Transverse colon (tissue), 4 donors: ENCODE measurements at regions not wholly inside any gene's neighbourhood (a gene's known extent, or its start where the extent isn't known, plus 50 kb on each side); places are given as distances from the start of the nearest gene placed in this dataset.

Experiments
- DNase-seq: peaks from one replicate; pipeline ENCODE4 v3.0.0-alpha.2; 2019
- H3K27ac ChIP-seq, 4 donors: fragments of 200-600 bp; sonication (generic); 2 replicates each; pipeline ENCODE4 v1.5.1; 2016 to 2018; ENCODE audit warnings: inconsistent platforms in 4 of 4
- H3K27me3 ChIP-seq: fragments of 200-600 bp; sonication (generic); 2 replicates; pipeline ENCODE4 v1.5.1; 2017; ENCODE audit warnings: inconsistent platforms
- H3K36me3 ChIP-seq, 4 donors: fragments of 200-600 bp; sonication (generic); 2 replicates each; pipeline ENCODE4 v1.5.1; 2017 to 2019; ENCODE audit warnings: inconsistent platforms in 4 of 4
- H3K4me1 ChIP-seq, 4 donors: fragments of 200-600 bp; sonication (generic); 2 replicates each; pipeline ENCODE4 v1.5.1; 2017 to 2020; ENCODE audit warnings: inconsistent platforms in 4 of 4
- H3K4me3 ChIP-seq, 4 donors: fragments of 200-600 bp; sonication (generic); 1 replicate in 1 of 4; 2 replicates in 3 of 4; pipeline versions ENCODE4 v1.5.1 to v1.6.1; 2017 to 2019; ENCODE audit warnings: inconsistent platforms in 4 of 4
- H3K9me3 ChIP-seq, 2 donors: fragments of 200-600 bp; sonication (generic); 2 replicates each; pipeline ENCODE4 v1.5.1; 2017 to 2019; ENCODE audit warnings: inconsistent platforms in 2 of 2
- EP300 ChIP-seq: sonication (generic); formaldehyde crosslinking; IDR thresholded peaks from one replicate; pipeline ENCODE4 v1.6.1; 2017; ENCODE audit warnings: antibody characterized with exemption, low read depth
- POLR2A ChIP-seq: fragments of 450-650 bp; IDR thresholded peaks from one replicate; pipeline ENCODE4 v1.6.1; 2016; ENCODE audit warnings: antibody characterized with exemption, mild to moderate bottlenecking, moderate library complexity
- POLR2AphosphoS5 ChIP-seq, 3 donors: sonication (generic); formaldehyde crosslinking; IDR thresholded peaks; one replicate each; pipeline ENCODE4 v1.6.1; 2016; ENCODE audit warnings: antibody characterized with exemption in 3 of 3
- WGBS, 2 donors: methylation state at CpG; one replicate each; pipeline ENCODE4 v1.1.5; 2018; ENCODE audit warnings: low coverage in 1 of 2; 5-methylcytosine and 5-hydroxymethylcytosine counted together
- in situ Hi-C, 4 donors: fragments of 200-750 bp; cut with MboI; loops; one replicate each; pipeline versions ENCODE4 v1.15.0 to v1.15.1; 2017; ENCODE audit warnings: low sequenced_read_pairs in 3 of 4, low pct_ligation_motif_present in 1 of 4, low pct_unique_long_range_greater_than_20kb in 1 of 4
- intact Hi-C: fragments of 100-400 bp; cut with DNase I; formaldehyde crosslinking; loops from one replicate; pipeline ENCODE4 v1.15.1; 2023; ENCODE audit warnings: low total_unique reads
- TF ChIP-seq, protein P1 (sequence below), 5 experiments: fragments of 200-600 bp in 3 of 5; fragments of 450-650 bp in 2 of 5; sonication (generic) in 3 of 5; IDR thresholded peaks; 1 replicate in 2 of 5; 2 replicates in 3 of 5; pipeline ENCODE4 v1.5.1; 2016 to 2017; ENCODE audit warnings: antibody characterized with exemption in 5 of 5, inconsistent platforms in 3 of 5, mild to moderate bottlenecking in 2 of 5, moderate library complexity in 1 of 5

GRCh38 chr3:168517249-168518071 is 421.7 kb upstream of the GOLIM4 start:
- DNase-seq: no peak
- no peak overlapping the region for H3K4me3 ChIP-seq
- no peaks in the 10 kb centered on the region for H3K36me3 ChIP-seq
- no peaks in the 10 kb centered on the region for H3K4me1 ChIP-seq
- intact Hi-C loops (no loop called here), in situ Hi-C loops (loop anchor here in 1 of 4 donors (25.0 kb wide), 1 partner anchor 320 kb away; no protein-coding TSS in a partner anchor)
- no peak overlapping the region for H3K27ac ChIP-seq
- WGBS, 2 donors: 56 to 77% methylated on average over 7 to 14 of the region's 14 CpGs
- H3K9me3 ChIP-seq: no peaks in the 10 kb centered on the region
- TF ChIP-seq POLR2AphosphoS5 (IDR thresholded peaks at IDR 0.05): no peak
- TF ChIP-seq EP300: no peak
- no peak for TF ChIP-seq POLR2A
- TF ChIP-seq, protein P1, sequence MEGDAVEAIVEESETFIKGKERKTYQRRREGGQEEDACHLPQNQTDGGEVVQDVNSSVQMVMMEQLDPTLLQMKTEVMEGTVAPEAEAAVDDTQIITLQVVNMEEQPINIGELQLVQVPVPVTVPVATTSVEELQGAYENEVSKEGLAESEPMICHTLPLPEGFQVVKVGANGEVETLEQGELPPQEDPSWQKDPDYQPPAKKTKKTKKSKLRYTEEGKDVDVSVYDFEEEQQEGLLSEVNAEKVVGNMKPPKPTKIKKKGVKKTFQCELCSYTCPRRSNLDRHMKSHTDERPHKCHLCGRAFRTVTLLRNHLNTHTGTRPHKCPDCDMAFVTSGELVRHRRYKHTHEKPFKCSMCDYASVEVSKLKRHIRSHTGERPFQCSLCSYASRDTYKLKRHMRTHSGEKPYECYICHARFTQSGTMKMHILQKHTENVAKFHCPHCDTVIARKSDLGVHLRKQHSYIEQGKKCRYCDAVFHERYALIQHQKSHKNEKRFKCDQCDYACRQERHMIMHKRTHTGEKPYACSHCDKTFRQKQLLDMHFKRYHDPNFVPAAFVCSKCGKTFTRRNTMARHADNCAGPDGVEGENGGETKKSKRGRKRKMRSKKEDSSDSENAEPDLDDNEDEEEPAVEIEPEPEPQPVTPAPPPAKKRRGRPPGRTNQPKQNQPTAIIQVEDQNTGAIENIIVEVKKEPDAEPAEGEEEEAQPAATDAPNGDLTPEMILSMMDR (IDR thresholded peaks at IDR 0.05): no peak
- H3K27me3 ChIP-seq: no peaks in the 10 kb centered on the region

- no peak for TF ChIP-seq EP300
- TF ChIP-seq POLR2AphosphoS5 (IDR thresholded peaks at IDR 0.05): no peak
- TF ChIP-seq, protein P1 (IDR thresholded peaks at IDR 0.05): no peak
- no peak for TF ChIP-seq POLR2A
Measured at GRCh38 chr3:168514252-168514651, 418.5 kb upstream of the GOLIM4 start.

DNA sequence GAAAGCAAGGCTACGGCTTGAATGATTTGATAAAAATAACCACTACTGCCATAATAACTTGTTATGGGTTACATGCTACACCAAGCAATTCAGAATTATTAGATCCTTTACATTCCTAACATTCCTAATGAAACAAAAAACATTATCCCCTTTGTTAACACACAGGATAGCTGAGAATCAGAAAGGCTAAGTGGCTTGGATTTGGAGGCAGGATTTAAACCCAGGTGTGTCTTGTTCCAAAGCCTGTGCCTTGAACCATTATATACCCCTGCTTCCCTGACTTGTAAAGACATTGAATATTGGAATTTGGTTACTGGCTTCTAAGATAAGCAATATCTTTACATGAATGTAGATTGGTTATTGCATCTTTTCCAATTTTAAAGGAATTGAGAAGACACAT is 417.1 kb upstream of the GOLIM4 start:
- TF ChIP-seq EP300: no peak
- TF ChIP-seq, protein P1 (IDR thresholded peaks at IDR 0.05): no peak
- TF ChIP-seq POLR2AphosphoS5 (IDR thresholded peaks at IDR 0.05): no peak
- TF ChIP-seq POLR2A: no peak
- H3K27ac ChIP-seq: no peak overlapping the region
- 89 to 91% methylated on average over 1 of the region's 1 CpG for WGBS, 2 donors
- H3K27me3 ChIP-seq: no peaks in the 10 kb centered on the region
- H3K9me3 ChIP-seq: no peaks in the 10 kb centered on the region
- intact Hi-C loops: no loop called here
- in situ Hi-C loops: loop anchor here in 1 of 4 donors (25.0 kb wide), 1 partner anchor 324 kb away; no protein-coding TSS in a partner anchor
- no peak for DNase-seq
- H3K4me1 ChIP-seq: no peaks in the 10 kb centered on the region
- H3K36me3 ChIP-seq: no peaks in the 10 kb centered on the region
- no peak overlapping the region for H3K4me3 ChIP-seq

More at GRCh38 chr3:168514252-168514651, 418.5 kb upstream of the GOLIM4 start:
- Histone ChIP-seq H3K9me3 (no peaks in the 10 kb centered on the region), H3K36me3 (no peaks in the 10 kb centered on the region), H3K27ac (no peak overlapping the region), H3K4me1 (no peaks in the 10 kb centered on the region), H3K27me3 (no peaks in the 10 kb centered on the region), H3K4me3 (no peak overlapping the region)
- in situ Hi-C loops (loop anchor here in 1 of 4 donors (25.0 kb wide), 1 partner anchor 323 kb away; no protein-coding TSS in a partner anchor), intact Hi-C loops (no loop called here)
- no peak for DNase-seq

DNA sequence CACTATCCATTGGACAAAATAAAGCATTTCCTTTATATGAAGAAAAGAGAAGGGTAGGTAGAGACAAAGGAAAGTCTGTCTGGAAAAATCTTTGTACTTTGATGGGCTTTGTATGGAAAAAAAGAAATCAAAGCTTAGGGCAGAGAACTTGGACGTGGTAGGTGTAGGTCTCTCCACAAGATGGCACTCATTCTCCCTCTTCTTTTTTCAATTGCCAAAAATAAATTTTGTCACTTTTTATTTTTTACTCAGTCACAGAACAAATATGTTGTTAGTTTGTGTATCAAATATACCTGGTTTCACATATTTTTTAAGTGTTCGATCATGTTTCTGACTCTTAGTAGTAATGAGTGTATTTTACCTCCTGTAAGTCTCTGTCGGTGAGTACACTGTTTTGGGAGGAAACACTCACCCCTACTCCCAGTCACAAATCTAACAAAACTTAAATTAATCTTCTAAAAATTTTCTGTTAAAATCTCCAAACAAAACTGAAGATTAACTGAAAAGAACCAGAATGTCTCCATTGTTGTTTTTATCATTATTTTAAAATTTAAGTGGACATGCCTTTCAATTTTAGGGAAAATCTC is 415.8 kb upstream of the GOLIM4 start:
- no peaks in the 10 kb centered on the region for H3K9me3 ChIP-seq
- no peak overlapping the region for H3K4me3 ChIP-seq
- intact Hi-C loops: no loop called here
- no peak overlapping the region for H3K27ac ChIP-seq
- H3K27me3 ChIP-seq: no peaks in the 10 kb centered on the region
- in situ Hi-C loops: loop anchor here in 1 of 4 donors (25.0 kb wide), 1 partner anchor 326 kb away; no protein-coding TSS in a partner anchor
- 57 to 66% methylated on average over 2 to 3 of the region's 3 CpGs for WGBS, 2 donors
- TF ChIP-seq, protein P1 (IDR thresholded peaks at IDR 0.05): peak in 4 of 5 experiments; percentile 14 to 38 (median 24)
- TF ChIP-seq EP300: no peak
- no peak for DNase-seq
- no peaks in the 10 kb centered on the region for H3K4me1 ChIP-seq
- H3K36me3 ChIP-seq: no peaks in the 10 kb centered on the region
